ENCODE measurements at regions not wholly inside any gene's neighbourhood (a gene's known extent, or its start where the extent isn't known, plus 50 kb on each side); places are given as distances from the start of the nearest gene placed in this dataset.

DNA sequence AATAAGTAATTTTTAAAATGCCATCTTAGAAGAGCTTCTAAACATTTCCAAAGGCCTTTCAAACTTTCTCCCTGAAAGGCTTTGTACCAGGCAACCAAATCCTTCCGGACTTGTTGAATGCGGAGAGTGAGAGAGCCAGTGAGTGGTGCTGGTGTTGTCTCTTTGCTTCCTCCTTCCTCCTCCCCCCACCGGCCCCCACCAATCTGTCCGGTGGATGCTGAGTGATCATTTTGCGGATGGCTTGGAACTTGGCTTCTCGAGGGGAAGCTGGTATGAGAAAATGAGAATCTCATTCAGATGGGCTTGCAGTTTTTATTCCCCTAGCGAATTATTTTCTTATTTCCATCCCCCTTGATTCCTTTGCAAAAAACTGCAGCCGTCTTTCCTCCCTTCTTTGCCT, 97.3 kb downstream of the ANKRD60 start:
- TF ChIP-seq, protein P1, sequence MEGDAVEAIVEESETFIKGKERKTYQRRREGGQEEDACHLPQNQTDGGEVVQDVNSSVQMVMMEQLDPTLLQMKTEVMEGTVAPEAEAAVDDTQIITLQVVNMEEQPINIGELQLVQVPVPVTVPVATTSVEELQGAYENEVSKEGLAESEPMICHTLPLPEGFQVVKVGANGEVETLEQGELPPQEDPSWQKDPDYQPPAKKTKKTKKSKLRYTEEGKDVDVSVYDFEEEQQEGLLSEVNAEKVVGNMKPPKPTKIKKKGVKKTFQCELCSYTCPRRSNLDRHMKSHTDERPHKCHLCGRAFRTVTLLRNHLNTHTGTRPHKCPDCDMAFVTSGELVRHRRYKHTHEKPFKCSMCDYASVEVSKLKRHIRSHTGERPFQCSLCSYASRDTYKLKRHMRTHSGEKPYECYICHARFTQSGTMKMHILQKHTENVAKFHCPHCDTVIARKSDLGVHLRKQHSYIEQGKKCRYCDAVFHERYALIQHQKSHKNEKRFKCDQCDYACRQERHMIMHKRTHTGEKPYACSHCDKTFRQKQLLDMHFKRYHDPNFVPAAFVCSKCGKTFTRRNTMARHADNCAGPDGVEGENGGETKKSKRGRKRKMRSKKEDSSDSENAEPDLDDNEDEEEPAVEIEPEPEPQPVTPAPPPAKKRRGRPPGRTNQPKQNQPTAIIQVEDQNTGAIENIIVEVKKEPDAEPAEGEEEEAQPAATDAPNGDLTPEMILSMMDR (conservative IDR thresholded peaks at IDR 0.05), result no peak
- TF ChIP-seq ZFX (IDR thresholded peaks at IDR 0.05), result no peak
